ENCODE measurements at regions not wholly inside any gene's neighbourhood (a gene's known extent, or its start where the extent isn't known, plus 50 kb on each side); places are given as distances from the start of the nearest gene placed in this dataset.

DNA sequence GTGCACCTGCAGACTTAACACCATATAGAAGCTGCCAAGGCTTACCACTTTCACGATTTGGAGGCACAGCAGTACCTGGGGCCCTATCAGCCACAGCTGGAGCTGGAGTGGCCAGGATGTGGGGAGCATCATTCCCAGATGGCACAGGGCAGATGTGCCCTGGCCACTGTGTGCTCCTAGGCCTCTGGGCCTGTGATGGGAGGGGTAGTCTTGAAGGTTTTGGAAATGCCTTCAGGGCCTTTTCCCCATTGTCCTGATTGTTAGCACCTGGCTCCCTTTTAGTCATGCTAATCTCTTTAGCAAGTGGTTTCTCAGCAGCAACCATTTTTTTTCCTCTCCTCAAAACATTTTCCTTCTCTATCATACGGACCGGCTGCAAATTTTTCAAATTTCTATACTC lies 490.2 kb downstream of the RAB28 start:
- Mint-ChIP-seq H3K4me3 (no peak overlapping the region), H3K4me1 (no peaks in the 10 kb centered on the region), H3K36me3 (peaks cover 0 to 11% (median 4%) of the 10 kb centered on the region in 5 donors), H3K27ac (no peak overlapping the region), H3K9me3 (peaks cover 0 to 57% (median 15%) of the 10 kb centered on the region in 11 donors), H3K27me3 (no peaks in the 10 kb centered on the region)
- ChIA-PET POLR2A (no interaction called here), CTCF (no interaction called here)
- DNase-seq (no peak), ATAC-seq (no peak)
- Histone ChIP-seq H3K9me3 (ENCODE audit: control insufficient read depth in 2 of 3, low read length in 3 of 3) (peaks cover 0 to 14% (median 0%) of the 10 kb centered on the region in 3 experiments), H3K36me3 (ENCODE audit: control insufficient read depth in 2 of 3, insufficient read depth in 3 of 3, low read length in 3 of 3) (no peaks in the 10 kb centered on the region), H3K4me3 (ENCODE audit: low read length) (no peak overlapping the region), H3K27ac (ENCODE audit: low read depth, low read length) (no peak overlapping the region), H3K27me3 (ENCODE audit: control insufficient read depth in 2 of 2, insufficient read depth in 2 of 2, low read length in 2 of 2) (no peaks in the 10 kb centered on the region), H3K4me1 (ENCODE audit: control insufficient read depth in 2 of 2, insufficient read depth in 2 of 2, low read length in 2 of 2) (no peaks in the 10 kb centered on the region)
- intact Hi-C loops (cut with micrococcal nuclease), result no loop called here

DNA sequence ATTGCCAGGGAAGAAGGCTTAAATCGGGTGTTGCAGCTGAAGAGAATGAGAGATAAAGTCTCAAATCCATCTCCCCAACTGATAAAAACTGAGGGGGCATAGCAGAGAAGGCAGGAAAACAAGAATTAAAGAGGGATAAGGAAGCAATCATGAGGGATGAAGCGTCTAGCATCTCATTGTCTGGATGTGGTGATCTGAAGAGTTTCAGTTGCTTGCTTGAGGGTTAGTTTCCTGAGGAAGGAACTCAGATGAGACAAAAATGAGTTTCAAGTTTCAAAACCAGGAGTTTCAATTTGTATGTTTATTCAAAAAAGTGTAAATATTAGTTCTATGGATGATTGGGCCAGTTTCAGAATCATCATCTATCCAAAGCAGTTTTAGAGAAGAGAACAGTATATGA lies 496.9 kb downstream of the RAB28 start:
- no peak for DNase-seq
- H3K36me3 Mint-ChIP-seq, result peaks cover 0 to 4% (median 0%) of the 10 kb centered on the region in 5 donors
- Histone ChIP-seq H3K27ac (ENCODE audit: low read depth, low read length) (no peak overlapping the region), H3K4me3 (ENCODE audit: low read length) (no peak overlapping the region), H3K27me3 (ENCODE audit: control insufficient read depth in 2 of 2, insufficient read depth in 2 of 2, low read length in 2 of 2) (no peaks in the 10 kb centered on the region), H3K4me1 (ENCODE audit: control insufficient read depth in 2 of 2, insufficient read depth in 2 of 2, low read length in 2 of 2) (no peaks in the 10 kb centered on the region), H3K36me3 (ENCODE audit: control insufficient read depth in 2 of 3, insufficient read depth in 3 of 3, low read length in 3 of 3) (no peaks in the 10 kb centered on the region), H3K9me3 (ENCODE audit: control insufficient read depth in 2 of 3, low read length in 3 of 3) (no peaks in the 10 kb centered on the region)
- ChIA-PET POLR2A (no interaction called here), CTCF (no interaction called here)
- peaks cover 0 to 8% (median 0%) of the 10 kb centered on the region in 5 donors for H3K27me3 Mint-ChIP-seq
- H3K9me3 Mint-ChIP-seq, result peaks cover 4 to 45% (median 11%) of the 10 kb centered on the region in 11 donors
- H3K27ac Mint-ChIP-seq, result no peak overlapping the region
- intact Hi-C loops (cut with micrococcal nuclease), result no loop called here
- ATAC-seq, result no peak
- no peak overlapping the region for H3K4me3 Mint-ChIP-seq
- no peaks in the 10 kb centered on the region for H3K4me1 Mint-ChIP-seq

DNA sequence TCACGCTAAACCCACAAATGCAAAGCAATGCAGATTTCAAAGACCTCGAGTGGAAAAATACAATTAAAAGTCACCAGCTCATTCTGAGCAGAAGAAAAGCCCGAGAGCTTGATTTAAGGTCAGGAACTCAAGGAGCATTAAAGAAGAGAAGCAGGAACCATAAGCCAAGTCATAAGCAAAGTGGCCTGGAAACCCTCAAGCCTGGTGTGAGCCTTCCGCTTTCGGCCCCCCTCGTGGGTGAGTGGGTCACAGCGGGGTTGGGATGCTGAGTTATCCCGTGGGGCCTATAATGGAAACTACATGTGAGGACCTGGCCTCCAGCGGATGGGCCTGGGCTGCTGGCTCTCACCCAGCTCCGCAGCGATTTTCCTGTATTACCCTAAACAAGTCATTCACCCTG lies 504.3 kb downstream of the RAB28 start:
- H3K36me3 Mint-ChIP-seq, result no peaks in the 10 kb centered on the region

DNA sequence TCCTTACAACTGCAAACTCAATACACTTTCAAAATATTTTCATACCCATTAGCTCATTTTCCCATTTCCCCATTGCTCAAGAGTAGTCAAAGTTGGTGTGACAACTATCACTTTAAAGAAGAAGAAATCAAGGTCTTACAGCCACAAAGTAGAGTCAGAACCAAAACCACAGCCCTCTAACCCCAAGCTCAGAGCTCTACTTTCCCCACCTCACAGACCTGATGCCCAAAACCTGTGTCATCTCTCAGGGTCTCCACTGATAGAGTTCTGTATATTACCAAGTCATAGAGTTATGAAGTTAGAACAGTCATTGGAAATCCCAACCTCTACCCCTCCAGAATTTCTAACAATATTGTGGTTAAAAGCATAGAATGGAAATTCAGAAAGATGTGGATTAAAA lies 505.8 kb downstream of the RAB28 start:
- ChIA-PET CTCF (no interaction called here), POLR2A (no interaction called here)
- Mint-ChIP-seq H3K4me3 (no peak overlapping the region), H3K36me3 (no peaks in the 10 kb centered on the region), H3K27ac (no peak overlapping the region), H3K9me3 (peaks cover 0 to 43% (median 11%) of the 10 kb centered on the region in 11 donors), H3K4me1 (no peaks in the 10 kb centered on the region), H3K27me3 (no peaks in the 10 kb centered on the region)
- Histone ChIP-seq H3K36me3 (ENCODE audit: control insufficient read depth in 2 of 3, insufficient read depth in 3 of 3, low read length in 3 of 3) (no peaks in the 10 kb centered on the region), H3K9me3 (ENCODE audit: control insufficient read depth in 2 of 3, low read length in 3 of 3) (no peaks in the 10 kb centered on the region), H3K4me1 (ENCODE audit: control insufficient read depth in 2 of 2, insufficient read depth in 2 of 2, low read length in 2 of 2) (no peaks in the 10 kb centered on the region), H3K27ac (ENCODE audit: low read depth, low read length) (no peak overlapping the region), H3K4me3 (ENCODE audit: low read length) (no peak overlapping the region), H3K27me3 (ENCODE audit: control insufficient read depth in 2 of 2, insufficient read depth in 2 of 2, low read length in 2 of 2) (peaks cover 0 to 2% of the 10 kb centered on the region in 2 donors)
- intact Hi-C loops (cut with micrococcal nuclease), result no loop called here
- ATAC-seq, result no peak
- DNase-seq, result no peak

More for the DNA sequence above, 504.3 kb downstream of the RAB28 start:
- Histone ChIP-seq H3K27ac (ENCODE audit: low read depth, low read length) (no peak overlapping the region), H3K4me1 (ENCODE audit: control insufficient read depth in 2 of 2, insufficient read depth in 2 of 2, low read length in 2 of 2) (no peaks in the 10 kb centered on the region), H3K27me3 (ENCODE audit: control insufficient read depth in 2 of 2, insufficient read depth in 2 of 2, low read length in 2 of 2) (peaks cover 0 to 2% of the 10 kb centered on the region in 2 donors), H3K36me3 (ENCODE audit: control insufficient read depth in 2 of 3, insufficient read depth in 3 of 3, low read length in 3 of 3) (no peaks in the 10 kb centered on the region), H3K9me3 (ENCODE audit: control insufficient read depth in 2 of 3, low read length in 3 of 3) (no peaks in the 10 kb centered on the region), H3K4me3 (ENCODE audit: low read length) (no peak overlapping the region)
- DNase-seq, result no peak
- Mint-ChIP-seq H3K4me1 (no peaks in the 10 kb centered on the region), H3K4me3 (no peak overlapping the region), H3K9me3 (peaks cover 3 to 49% (median 13%) of the 10 kb centered on the region in 11 donors), H3K27ac (no peak overlapping the region), H3K27me3 (no peaks in the 10 kb centered on the region)
- CTCF ChIA-PET, result no interaction called here
- POLR2A ChIA-PET, result no interaction called here
- intact Hi-C loops (cut with micrococcal nuclease), result no loop called here
- ATAC-seq, result no peak

DNA sequence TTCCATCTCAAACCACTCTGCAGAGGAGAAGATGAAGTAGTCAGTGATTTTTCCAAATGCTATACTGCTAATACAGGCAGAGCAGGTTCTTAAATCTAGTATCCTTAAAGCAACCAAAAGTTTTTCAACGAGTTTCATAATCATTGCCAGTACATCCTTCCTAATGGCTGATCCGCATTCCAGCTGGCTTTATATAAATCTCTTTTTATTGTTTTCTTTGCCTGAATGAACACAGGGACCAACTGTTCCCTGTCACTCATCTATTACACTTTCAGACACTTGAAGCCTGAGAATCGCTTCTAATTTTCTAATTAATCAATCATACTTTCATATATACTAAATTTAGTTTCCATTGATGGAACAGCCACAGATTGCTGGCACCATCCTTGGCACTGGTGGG lies 508.6 kb downstream of the RAB28 start:
- Histone ChIP-seq H3K9me3 (ENCODE audit: control insufficient read depth in 2 of 3, low read length in 3 of 3) (no peaks in the 10 kb centered on the region), H3K27ac (ENCODE audit: low read depth, low read length) (no peak overlapping the region), H3K36me3 (ENCODE audit: control insufficient read depth in 2 of 3, insufficient read depth in 3 of 3, low read length in 3 of 3) (no peaks in the 10 kb centered on the region), H3K4me3 (ENCODE audit: low read length) (no peak overlapping the region), H3K4me1 (ENCODE audit: control insufficient read depth in 2 of 2, insufficient read depth in 2 of 2, low read length in 2 of 2) (no peaks in the 10 kb centered on the region), H3K27me3 (ENCODE audit: control insufficient read depth in 2 of 2, insufficient read depth in 2 of 2, low read length in 2 of 2) (peaks cover 0 to 2% of the 10 kb centered on the region in 2 donors)
- Mint-ChIP-seq H3K9me3 (peaks cover 0 to 25% (median 5%) of the 10 kb centered on the region in 11 donors), H3K27ac (no peak overlapping the region), H3K36me3 (no peaks in the 10 kb centered on the region), H3K4me1 (no peaks in the 10 kb centered on the region), H3K4me3 (no peak overlapping the region), H3K27me3 (no peaks in the 10 kb centered on the region)
- ChIA-PET POLR2A (no interaction called here), CTCF (no interaction called here)
- ATAC-seq (no peak), DNase-seq (no peak)
- intact Hi-C loops (cut with micrococcal nuclease), result no loop called here

DNA sequence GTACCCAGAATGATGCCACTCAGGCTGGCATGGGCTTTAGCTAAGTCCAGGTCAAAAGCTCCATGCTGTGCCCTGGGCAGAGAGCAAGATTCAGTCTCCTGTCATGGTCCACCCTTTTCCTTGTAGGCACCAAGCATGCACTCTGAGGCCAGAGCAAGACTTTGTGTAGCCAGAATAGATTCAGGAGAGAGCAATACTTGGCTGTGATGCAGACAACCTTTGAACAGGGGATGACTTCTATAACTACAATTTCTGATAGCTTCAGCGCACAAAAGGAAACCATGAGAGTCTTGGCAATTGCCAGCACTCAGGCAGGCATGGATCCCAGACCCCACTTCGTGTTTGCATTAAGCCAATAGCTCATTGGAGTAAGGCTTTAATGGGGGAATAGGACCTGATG lies 510.6 kb downstream of the RAB28 start:
- no peak overlapping the region for H3K4me3 ChIP-seq (ENCODE audit: low read length)
- Mint-ChIP-seq H3K36me3 (no peaks in the 10 kb centered on the region), H3K4me3 (no peak overlapping the region), H3K4me1 (no peaks in the 10 kb centered on the region), H3K9me3 (peaks cover 0 to 19% (median 4%) of the 10 kb centered on the region in 11 donors), H3K27ac (no peak overlapping the region), H3K27me3 (no peaks in the 10 kb centered on the region)
- H3K27me3 ChIP-seq (ENCODE audit: control insufficient read depth in 2 of 2, insufficient read depth in 2 of 2, low read length in 2 of 2), result peaks cover 0 to 2% of the 10 kb centered on the region in 2 donors
- H3K36me3 ChIP-seq (ENCODE audit: control insufficient read depth in 2 of 3, insufficient read depth in 3 of 3, low read length in 3 of 3), result no peaks in the 10 kb centered on the region
- intact Hi-C loops (cut with micrococcal nuclease), result no loop called here
- ATAC-seq, result no peak
- no peaks in the 10 kb centered on the region for H3K4me1 ChIP-seq (ENCODE audit: control insufficient read depth in 2 of 2, insufficient read depth in 2 of 2, low read length in 2 of 2)
- ChIA-PET POLR2A (no interaction called here), CTCF (interaction anchor here (0.5 kb wide), 1 partner anchor 454 kb away, joined by 3 read pairs; no protein-coding TSS in a partner anchor)
- no peaks in the 10 kb centered on the region for H3K9me3 ChIP-seq (ENCODE audit: control insufficient read depth in 2 of 3, low read length in 3 of 3)
- no peak overlapping the region for H3K27ac ChIP-seq (ENCODE audit: low read depth, low read length)
- DNase-seq, result no peak

DNA sequence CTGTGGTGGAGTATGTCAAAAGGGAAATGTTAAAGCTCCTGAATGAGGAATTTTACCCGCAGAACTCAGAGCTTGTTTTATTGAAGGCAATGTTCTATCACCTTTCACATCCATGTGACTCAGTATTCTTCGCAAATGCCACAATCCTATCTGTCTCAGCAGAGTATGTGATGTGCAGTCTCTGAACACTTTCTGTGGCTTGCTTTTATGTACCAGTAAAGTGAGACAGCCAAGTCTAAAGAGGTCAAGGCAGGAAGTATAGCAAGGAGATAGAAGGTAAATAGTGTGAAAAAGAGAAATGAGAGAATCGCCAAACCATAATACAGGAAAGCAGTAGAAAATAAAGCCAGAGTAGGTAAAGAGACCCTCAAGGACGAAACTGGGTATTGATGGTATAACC lies 515.8 kb downstream of the RAB28 start:
- Mint-ChIP-seq H3K27me3 (no peaks in the 10 kb centered on the region), H3K36me3 (no peaks in the 10 kb centered on the region), H3K27ac (no peak overlapping the region), H3K4me3 (no peak overlapping the region), H3K9me3 (peaks cover 0 to 6% (median 0%) of the 10 kb centered on the region in 11 donors), H3K4me1 (no peaks in the 10 kb centered on the region)
- H3K4me1 ChIP-seq (ENCODE audit: control insufficient read depth in 2 of 2, insufficient read depth in 2 of 2, low read length in 2 of 2), result no peaks in the 10 kb centered on the region
- no peak overlapping the region for H3K4me3 ChIP-seq (ENCODE audit: low read length)
- intact Hi-C loops (cut with micrococcal nuclease), result no loop called here
- no peak for DNase-seq
- no peaks in the 10 kb centered on the region for H3K27me3 ChIP-seq (ENCODE audit: control insufficient read depth in 2 of 2, insufficient read depth in 2 of 2, low read length in 2 of 2)
- no peak for ATAC-seq
- no peaks in the 10 kb centered on the region for H3K9me3 ChIP-seq (ENCODE audit: control insufficient read depth in 2 of 3, low read length in 3 of 3)
- H3K27ac ChIP-seq (ENCODE audit: low read depth, low read length), result no peak overlapping the region
- H3K36me3 ChIP-seq (ENCODE audit: control insufficient read depth in 2 of 3, insufficient read depth in 3 of 3, low read length in 3 of 3), result no peaks in the 10 kb centered on the region
- CTCF ChIA-PET, result interaction anchor here (0.7 kb wide), 1 partner anchor 16 kb away, joined by 4 read pairs; no protein-coding TSS in a partner anchor
- POLR2A ChIA-PET, result no interaction called here

Measured in naive thymus-derived CD4-positive, alpha-beta T cell (primary cell).